Hindlimb muscle (tissue), 1 donor: ENCODE measurements at regions not wholly inside any gene's neighbourhood (a gene's known extent, or its start where the extent isn't known, plus 50 kb on each side); places are given as distances from the start of the nearest gene placed in this dataset.
"Not testable (repeated sequence)": the region's sequence is repeated elsewhere in the genome, so short reads cannot be mapped to it uniquely, and the experiment has no call there.

Experiments used
- DNase-seq: peaks from one replicate; pipeline ENCODE4 v3.0.0-alpha.2; 2013

DNA sequence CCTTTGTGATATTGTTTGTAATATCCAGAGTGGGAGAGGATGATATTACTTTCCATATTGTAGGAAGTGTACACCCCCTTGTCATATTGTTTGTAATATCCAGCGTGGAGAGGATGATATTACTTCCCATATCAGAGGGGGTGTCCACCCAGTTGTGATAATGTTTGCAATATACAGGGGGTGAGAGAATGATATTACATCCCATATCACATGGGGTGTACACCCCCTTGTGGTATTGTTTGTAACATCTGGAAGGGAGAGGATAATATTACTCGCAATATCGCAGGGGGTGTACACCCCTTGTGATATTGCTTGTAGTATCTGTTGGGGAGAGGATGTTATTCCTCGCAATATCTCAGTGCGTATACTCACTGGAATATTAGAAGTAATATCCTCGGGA lies 61.5 kb downstream of the PRSS23 start:
- no peak for DNase-seq

DNA sequence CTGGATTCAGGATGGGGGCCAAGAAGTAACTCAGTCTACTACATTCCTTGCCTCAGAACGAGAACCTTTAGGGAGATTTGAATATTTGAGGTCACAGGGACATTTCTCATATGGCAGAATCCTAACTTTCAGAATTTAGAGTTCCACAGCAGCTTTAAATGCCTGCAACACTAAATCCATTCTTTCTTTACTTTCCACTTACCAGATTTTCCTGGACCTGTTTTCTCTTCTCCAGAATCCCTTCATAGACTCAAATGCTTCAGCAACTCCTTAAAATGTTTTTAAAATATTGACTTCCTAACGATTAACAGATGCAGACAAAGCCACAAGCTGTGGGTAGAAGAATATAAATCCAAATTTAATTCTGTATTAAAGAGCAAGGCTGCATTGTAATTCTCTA lies 63.1 kb downstream of the PRSS23 start:
- peak; percentile 24 for DNase-seq

DNA sequence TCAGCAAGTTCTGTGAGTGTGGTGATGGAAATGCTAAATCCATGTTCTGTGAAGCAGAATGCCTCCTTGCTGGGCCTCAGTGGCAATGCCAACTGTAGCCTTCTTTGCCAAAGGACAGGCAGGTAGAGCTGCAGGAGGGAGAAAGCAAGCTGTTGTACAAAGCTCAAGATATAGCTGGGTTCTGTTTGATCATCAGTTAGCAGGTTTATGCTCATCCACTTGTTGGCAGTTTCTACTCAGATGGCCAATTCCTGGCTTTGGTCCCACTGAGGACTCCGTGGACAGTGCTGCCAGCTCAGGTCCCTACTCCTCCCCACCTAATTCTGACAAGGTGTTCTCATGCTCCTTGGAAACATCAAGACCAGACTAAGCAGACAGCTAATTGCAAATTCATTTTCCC lies 65.1 kb downstream of the PRSS23 start:
- no peak for DNase-seq

DNA sequence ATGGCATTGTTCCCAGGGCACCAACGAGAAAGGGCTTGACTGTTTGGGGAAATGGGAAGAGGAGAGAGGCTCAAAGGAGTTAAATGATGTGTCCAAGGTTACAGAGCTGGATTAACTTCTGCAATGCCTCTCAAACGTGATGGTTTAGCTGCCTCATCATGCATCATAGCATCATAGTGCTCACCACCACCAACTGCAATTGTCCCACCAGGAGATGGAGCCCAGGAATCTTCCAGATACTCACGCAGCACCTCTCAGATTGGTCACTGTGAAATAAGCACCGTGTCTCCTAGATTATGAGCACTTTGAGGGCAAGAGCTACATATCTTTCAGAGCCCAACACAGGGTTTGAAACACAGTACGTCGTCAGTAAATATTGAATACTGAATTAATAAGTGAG lies 69.2 kb downstream of the PRSS23 start:
- no peak for DNase-seq

DNA sequence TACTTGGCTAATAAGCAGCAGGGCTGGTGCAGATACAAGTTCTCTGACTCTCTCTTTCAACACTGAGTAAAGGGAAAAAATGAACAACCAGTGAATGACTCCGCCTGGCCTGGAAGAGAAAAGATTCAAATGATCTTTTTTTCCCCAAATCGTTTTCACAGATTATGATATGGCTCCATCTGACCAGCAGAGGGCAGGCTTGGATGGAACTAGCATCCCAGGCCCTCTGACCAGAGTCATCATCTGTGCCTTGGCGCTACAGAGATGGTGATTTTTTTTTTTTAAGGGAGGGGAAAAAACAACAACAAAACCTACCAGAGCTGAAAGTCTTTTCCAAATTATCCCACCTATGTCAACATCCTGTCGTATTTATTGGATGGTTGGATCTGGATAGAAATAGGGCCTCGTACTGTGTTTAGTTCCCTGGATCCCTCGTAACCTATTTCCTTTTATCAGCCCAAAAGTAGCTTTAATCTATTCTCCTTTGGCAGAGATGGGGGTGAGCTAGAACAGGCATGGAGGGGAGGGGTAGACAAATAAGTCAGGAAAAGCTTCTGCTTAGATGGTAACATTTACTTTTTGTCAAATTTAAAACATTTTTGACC lies 69.7 kb downstream of the PRSS23 start:
- peak; percentile 83 for DNase-seq

DNA sequence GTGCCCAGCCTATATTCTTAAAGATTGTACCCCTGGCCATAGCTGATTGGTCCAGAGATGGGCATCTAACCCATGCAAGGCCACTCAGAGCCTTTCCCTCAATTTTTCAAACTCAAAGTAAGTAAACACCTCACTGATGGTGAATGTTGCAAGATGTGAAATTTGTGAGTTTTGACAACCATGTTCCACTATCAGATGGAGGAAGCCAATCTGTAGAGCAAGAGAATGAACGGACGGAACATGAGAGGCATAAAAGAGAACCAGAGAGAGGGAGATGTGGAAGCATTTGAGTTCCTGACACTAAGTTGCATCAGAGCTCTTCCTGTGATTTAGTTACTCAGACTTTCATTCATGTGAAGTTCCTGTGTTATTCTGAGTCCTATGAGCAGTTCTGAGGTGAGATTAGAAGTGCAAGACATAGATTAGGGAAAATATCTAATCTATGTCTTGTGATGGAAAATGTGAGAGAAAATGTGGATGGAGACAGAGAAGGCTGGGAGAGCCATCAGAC lies 73.3 kb downstream of the PRSS23 start:
- DNase-seq, result no peak

DNA sequence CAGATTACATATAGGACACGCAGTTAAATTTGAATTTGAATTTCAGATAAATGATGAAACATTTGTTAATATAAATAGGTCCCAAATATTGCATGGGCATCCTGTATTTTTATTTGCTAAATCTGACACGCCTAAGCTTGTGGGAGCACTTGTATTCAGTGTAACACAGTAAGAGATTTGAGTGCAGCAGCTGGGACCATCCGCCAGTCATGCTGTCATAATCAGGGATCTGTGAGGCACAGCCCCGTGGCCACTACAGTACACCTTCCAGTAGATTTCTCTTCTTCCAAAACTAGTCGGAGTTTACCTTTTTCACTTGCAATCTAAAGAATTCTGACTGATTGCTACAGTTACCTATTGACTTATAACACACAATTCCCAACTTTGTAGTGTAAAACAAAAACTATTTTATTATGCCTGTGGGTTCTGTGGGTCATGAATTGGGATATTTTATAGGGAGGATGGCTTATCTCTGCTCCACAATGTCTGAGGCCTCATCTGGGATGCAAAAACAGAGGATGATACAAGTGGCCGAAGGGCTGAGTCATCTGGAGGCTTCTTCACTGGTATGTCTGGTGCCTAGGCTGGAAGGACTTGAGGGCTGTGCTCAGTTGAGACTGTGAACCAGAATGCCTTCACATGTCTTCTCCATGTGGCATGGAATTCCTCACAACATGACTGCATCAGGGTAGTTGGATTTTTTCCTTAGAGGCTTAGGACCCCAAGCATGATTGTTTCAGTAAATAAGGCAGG lies 74.1 kb downstream of the PRSS23 start:
- no peak for DNase-seq

DNA sequence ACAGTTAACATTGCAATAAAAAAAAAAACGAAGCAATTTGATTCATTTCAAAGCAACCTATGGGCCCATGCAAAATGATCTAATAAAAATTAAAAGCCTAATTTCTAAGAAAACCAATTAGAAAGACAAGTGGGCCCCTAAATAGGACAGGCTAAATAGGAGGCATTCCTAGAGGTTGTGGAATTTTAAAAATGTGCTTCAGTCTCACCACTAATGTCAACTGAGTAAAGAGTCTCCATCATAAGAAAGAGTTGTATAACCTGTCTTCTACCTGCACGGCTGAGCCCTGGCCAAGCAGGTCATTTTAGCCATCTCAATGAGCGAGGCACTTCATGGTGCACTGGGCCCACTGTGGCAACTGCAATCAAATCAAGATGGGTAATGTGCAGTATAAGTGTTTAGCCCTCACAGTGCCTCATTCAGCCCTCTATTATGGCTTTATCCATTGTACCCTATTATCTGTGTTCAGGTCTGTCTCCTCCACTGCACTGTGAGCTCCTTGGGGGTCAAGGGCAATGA lies 76.4 kb downstream of the PRSS23 start:
- no peak for DNase-seq

DNA sequence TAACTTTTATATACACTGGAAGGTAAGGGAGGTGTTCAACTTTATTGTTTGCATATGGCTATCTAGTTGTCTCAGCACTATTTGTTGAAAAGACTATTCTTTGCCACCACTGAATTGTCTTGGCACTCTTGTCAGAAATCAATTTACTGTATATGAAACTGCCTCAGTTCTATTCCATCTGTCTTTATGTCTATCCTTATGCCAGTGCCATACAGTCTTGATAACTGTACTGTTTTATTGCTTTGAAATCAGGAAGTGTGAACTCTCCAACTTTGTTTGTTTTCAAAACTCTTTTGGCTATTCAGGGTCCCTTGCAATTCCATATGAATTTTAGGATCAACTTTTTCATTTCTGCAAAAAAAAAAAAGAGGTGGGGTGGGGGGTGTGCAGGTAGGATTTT lies 77.2 kb downstream of the PRSS23 start:
- DNase-seq, result no peak

DNA sequence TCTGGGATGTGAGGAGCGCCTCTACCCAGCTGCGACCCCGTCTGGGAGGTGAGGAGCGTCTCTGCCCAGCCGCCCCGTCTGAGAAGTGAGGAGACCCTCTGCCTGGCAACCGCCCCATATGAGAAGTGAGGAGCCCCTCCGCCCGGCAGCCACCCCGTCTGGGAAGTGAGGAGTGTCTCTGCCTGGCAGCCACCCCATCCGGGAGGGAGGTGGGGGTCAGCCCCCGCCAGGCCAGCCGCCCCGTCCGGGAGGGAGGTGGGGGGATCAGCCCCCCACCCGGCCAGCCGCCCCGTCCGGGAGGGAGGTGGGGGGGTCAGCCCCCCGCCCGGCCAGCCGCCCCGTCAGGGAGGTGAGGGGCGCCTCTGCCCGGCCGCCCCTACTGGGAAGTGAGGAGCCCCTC lies 76.0 kb downstream of the FZD4 start:
- not testable (repeated sequence) for DNase-seq

DNA sequence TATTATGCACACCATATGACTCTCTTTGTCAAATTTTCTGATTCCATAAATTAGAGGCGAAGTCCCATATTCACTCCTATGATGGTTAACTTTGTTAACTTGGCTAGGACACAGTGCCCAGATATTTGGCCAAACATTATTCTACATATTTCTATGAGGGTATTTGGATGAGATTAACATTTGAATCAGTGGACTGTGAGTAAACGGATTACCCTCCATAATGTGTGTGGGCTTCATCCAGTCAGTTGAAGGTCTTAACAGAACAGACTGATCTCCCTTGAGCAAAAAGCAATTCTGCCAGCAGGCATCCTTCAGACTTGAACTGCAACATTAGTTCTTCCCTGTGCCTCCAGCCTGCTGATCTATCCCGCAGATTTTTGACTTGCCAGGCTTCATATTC lies 69.9 kb downstream of the FZD4 start:
- DNase-seq, result no peak

DNA sequence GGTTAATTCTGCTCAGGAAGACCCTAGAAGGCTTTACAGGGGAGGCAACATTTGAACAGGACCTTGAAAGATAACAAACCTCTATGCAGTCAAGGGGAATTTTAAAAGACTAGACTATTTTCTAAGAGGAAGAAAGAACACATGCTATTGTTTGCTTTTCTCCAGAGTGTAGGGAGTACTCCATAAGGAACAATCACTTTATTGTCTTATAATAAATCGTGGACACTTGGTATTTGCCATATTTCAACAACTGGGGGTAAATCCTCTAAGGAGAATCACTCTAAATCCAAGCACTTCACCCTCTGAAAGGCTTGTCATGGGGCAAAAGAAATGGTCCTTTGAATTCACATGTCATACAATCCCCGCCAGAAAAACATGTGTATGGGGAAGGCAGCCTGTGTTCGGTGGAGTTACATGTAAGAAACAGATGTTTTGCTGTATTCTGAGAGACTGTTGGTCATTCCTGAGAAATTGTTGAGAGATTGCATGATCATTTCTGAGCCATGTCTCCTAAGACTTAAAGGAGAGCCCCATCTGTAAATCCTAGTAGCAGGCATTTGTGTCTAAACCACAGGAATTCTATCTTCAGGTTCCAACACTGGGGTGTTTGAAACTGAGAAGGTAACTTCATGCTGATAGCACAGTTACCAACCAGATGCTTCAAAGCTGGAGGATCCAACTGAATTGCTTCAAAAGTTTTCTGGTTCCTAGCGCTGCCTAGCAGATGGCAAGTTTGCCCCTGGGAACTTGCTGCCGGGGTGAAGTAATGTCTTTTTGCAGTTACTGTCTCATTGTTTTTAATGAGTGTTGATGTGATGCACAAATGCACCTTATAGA lies 66.8 kb downstream of the FZD4 start:
- DNase-seq, result no peak

DNA sequence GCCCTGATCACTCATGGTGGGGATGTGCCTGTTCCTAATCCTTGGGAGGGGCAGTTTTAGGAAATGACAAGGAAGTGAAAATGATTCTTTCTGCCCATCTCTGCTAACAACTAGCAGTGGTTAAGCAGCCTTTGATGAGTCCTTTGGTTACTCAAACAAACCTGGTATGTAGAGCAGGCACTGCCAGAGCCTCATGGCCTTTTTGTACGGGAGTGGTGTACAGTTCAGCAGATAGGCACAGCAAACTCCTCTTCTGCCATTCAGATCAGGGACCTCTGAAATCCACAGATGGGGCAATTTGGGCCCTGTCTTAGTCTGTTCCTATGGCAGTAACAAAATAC lies 66.2 kb downstream of the FZD4 start:
- no peak for DNase-seq

DNA sequence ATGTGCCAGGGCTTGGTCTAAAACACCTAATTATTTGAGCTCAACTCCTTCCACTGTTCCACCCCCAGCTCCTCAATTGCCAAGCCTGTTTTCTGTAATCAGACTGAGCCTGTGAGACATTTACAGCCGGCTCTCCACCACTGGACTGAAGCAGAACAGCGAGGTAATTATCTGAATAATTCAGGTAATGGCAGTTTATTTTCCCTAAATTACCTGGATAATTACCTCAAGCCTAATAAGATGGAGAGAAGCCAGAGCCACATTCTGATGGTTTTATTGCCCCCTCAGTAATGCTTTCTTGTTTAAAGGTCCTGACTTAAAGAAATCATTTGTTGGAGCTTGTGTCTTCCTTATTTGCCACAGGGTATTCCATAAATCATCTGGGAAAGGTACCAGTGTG lies 64.2 kb downstream of the FZD4 start:
- no peak for DNase-seq

DNA sequence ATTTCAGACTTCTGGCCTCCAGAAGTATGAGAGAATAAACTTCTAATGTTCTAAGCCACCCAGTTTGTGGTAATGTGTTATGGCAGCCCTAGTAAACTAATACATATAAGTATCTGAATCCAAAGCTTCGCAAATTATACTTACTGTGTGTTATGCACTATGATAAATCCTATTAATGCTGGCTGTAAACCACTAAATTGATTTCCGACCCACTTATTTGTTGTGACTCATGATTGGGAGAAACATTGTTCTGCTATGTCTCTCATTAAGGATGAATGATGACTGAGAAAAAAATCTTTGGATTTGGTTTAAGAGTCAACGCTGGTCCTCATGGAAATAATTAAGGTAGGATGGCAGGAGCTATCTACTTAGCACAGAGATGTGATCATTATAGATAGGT lies 62.0 kb downstream of the FZD4 start:
- DNase-seq, result no peak
